ENCODE measurements at regions not wholly inside any gene's neighbourhood (a gene's known extent, or its start where the extent isn't known, plus 50 kb on each side); places are given as distances from the start of the nearest gene placed in this dataset.

DNA sequence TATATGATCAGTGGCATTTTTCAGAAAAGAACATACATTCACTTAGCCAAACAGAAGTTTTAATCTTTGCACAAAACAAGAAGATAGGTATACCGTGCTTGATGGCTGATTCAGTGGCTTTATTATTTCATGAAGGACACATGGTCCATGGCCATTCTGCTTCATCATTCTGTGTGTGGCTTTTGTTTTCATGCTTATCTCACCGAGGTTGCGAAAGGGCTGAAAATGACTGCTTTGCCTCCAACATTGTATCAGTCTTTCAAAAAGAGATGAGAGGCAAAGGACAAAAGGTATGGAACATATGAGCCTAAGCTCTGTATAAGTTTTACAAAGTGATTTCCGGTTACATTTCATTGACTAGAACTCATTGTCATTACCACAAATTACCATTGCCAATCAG, 541.1 kb downstream of the RAB28 start (continued):
- TF ChIP-seq ZNF263 (CRISPR knock-in tag; IDR thresholded peaks at IDR 0.05; ENCODE audit: low read depth) (no peak), OVOL2 (CRISPR knock-in tag; IDR thresholded peaks at IDR 0.05; ENCODE audit: borderline replicate concordance) (no peak)
- TF ChIP-seq, protein P1, sequence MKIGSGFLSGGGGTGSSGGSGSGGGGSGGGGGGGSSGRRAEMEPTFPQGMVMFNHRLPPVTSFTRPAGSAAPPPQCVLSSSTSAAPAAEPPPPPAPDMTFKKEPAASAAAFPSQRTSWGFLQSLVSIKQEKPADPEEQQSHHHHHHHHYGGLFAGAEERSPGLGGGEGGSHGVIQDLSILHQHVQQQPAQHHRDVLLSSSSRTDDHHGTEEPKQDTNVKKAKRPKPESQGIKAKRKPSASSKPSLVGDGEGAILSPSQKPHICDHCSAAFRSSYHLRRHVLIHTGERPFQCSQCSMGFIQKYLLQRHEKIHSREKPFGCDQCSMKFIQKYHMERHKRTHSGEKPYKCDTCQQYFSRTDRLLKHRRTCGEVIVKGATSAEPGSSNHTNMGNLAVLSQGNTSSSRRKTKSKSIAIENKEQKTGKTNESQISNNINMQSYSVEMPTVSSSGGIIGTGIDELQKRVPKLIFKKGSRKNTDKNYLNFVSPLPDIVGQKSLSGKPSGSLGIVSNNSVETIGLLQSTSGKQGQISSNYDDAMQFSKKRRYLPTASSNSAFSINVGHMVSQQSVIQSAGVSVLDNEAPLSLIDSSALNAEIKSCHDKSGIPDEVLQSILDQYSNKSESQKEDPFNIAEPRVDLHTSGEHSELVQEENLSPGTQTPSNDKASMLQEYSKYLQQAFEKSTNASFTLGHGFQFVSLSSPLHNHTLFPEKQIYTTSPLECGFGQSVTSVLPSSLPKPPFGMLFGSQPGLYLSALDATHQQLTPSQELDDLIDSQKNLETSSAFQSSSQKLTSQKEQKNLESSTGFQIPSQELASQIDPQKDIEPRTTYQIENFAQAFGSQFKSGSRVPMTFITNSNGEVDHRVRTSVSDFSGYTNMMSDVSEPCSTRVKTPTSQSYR (CRISPR knock-in tag; IDR thresholded peaks at IDR 0.05) = no peak

DNA sequence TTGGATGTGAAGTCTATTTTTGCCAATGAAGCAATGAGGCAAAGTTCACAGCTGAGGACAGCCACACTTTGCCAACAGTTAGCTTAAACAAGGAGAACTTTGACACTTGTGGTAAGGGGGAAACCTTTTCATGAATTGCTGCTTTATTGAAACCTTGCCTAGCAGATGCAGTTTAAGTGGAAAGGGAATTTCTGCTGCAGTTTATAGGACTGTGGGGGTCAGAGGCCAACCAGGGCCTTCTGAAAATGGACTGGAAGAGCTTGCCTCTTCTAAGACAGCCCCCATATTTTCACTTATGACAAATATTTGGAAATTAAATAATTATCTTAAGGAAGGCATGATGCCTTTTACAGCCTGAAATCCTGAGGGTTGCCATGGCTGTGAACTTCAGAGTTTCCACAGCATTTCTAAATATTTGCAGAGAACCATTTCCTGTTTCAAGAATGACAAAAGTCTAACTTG, 550.3 kb downstream of the RAB28 start:
- Mint-ChIP-seq H3K9me3 (peaks cover 17% of the 10 kb centered on the region), H3K4me3 (no peak overlapping the region), H3K36me3 (peaks cover 7% of the 10 kb centered on the region), H3K4me1 (0 out of 2 replicates have a peak, but pooled peaks cover 2% of the 10 kb centered on the region), H3K27me3 (ENCODE audit: low read depth) (no peaks in the 10 kb centered on the region), H3K27ac (no peak overlapping the region)
- DNase-seq (ENCODE audit: low spot score) (no peak), ATAC-seq (no peak)
- ChIA-PET CTCF (no interaction called here), POLR2A (no interaction called here)
- TF ChIP-seq PRRX2 (CRISPR knock-in tag; IDR thresholded peaks at IDR 0.05) (no peak), GABPB1 (CRISPR knock-in tag; IDR thresholded peaks at IDR 0.05) (peak; percentile 58)
- TF ChIP-seq, protein P2, sequence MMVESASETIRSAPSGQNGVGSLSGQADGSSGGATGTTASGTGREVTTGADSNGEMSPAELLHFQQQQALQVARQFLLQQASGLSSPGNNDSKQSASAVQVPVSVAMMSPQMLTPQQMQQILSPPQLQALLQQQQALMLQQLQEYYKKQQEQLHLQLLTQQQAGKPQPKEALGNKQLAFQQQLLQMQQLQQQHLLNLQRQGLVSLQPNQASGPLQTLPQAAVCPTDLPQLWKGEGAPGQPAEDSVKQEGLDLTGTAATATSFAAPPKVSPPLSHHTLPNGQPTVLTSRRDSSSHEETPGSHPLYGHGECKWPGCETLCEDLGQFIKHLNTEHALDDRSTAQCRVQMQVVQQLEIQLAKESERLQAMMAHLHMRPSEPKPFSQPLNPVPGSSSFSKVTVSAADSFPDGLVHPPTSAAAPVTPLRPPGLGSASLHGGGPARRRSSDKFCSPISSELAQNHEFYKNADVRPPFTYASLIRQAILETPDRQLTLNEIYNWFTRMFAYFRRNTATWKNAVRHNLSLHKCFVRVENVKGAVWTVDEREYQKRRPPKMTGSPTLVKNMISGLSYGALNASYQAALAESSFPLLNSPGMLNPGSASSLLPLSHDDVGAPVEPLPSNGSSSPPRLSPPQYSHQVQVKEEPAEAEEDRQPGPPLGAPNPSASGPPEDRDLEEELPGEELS (CRISPR knock-in tag; IDR thresholded peaks at IDR 0.05) = no peak

DNA sequence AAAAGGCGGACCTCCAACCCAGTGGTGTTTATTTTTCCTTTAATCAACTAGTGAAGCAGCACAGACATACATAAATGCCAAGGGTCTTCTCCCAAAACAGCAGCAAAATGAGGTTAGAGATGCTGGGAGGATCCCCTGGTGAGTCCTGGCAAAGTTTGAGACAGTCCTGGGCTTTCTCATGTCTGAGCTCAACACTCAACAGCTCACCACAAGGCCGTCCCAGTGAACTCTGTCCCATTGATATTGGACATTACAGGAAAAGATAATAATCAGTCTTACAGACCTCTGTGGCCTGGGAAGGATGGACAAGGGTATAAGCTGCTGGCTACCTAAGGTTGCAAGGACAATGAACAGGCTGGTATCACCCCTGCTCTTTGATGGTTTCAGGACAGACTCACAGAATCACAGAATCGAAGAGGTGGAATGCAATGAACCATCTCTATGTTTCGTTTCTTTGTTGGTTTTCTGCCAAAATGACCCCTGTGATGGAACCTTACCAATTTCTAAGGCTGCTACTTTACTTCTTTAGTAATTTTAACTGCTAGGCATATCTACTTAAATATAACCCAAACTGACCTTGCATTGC, 551.8 kb downstream of the RAB28 start:
- CTCF ChIA-PET = interaction anchor here (0.6 kb wide), 1 partner anchor 499 kb away, joined by 3 read pairs; no protein-coding TSS in a partner anchor
- Mint-ChIP-seq H3K4me1 (0 out of 2 replicates have a peak, but pooled peaks cover 3% of the 10 kb centered on the region), H3K27ac (no peak overlapping the region), H3K9me3 (peaks cover 19% of the 10 kb centered on the region), H3K4me3 (no peak overlapping the region), H3K27me3 (ENCODE audit: low read depth) (no peaks in the 10 kb centered on the region), H3K36me3 (peaks cover 7% of the 10 kb centered on the region)
- POLR2A ChIA-PET = no interaction called here
- no peak for ATAC-seq
- DNase-seq (ENCODE audit: low spot score) = no peak
- TF ChIP-seq ZBTB21 (CRISPR knock-in tag; IDR thresholded peaks at IDR 0.05; ENCODE audit: borderline replicate concordance) (no peak), TEAD4 (CRISPR knock-in tag; IDR thresholded peaks at IDR 0.05) (no peak), CBFB (CRISPR knock-in tag; IDR thresholded peaks at IDR 0.05; ENCODE audit: low read depth) (no peak), ZNF121 (CRISPR knock-in tag; IDR thresholded peaks at IDR 0.05) (no peak), JUN (CRISPR knock-in tag; IDR thresholded peaks at IDR 0.05) (no peak), FOXJ3 (CRISPR knock-in tag; IDR thresholded peaks at IDR 0.05; ENCODE audit: borderline replicate concordance) (no peak)
- TF ChIP-seq, protein P3, sequence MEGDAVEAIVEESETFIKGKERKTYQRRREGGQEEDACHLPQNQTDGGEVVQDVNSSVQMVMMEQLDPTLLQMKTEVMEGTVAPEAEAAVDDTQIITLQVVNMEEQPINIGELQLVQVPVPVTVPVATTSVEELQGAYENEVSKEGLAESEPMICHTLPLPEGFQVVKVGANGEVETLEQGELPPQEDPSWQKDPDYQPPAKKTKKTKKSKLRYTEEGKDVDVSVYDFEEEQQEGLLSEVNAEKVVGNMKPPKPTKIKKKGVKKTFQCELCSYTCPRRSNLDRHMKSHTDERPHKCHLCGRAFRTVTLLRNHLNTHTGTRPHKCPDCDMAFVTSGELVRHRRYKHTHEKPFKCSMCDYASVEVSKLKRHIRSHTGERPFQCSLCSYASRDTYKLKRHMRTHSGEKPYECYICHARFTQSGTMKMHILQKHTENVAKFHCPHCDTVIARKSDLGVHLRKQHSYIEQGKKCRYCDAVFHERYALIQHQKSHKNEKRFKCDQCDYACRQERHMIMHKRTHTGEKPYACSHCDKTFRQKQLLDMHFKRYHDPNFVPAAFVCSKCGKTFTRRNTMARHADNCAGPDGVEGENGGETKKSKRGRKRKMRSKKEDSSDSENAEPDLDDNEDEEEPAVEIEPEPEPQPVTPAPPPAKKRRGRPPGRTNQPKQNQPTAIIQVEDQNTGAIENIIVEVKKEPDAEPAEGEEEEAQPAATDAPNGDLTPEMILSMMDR (IDR thresholded peaks at IDR 0.05) = no peak
- TF ChIP-seq, protein P4, sequence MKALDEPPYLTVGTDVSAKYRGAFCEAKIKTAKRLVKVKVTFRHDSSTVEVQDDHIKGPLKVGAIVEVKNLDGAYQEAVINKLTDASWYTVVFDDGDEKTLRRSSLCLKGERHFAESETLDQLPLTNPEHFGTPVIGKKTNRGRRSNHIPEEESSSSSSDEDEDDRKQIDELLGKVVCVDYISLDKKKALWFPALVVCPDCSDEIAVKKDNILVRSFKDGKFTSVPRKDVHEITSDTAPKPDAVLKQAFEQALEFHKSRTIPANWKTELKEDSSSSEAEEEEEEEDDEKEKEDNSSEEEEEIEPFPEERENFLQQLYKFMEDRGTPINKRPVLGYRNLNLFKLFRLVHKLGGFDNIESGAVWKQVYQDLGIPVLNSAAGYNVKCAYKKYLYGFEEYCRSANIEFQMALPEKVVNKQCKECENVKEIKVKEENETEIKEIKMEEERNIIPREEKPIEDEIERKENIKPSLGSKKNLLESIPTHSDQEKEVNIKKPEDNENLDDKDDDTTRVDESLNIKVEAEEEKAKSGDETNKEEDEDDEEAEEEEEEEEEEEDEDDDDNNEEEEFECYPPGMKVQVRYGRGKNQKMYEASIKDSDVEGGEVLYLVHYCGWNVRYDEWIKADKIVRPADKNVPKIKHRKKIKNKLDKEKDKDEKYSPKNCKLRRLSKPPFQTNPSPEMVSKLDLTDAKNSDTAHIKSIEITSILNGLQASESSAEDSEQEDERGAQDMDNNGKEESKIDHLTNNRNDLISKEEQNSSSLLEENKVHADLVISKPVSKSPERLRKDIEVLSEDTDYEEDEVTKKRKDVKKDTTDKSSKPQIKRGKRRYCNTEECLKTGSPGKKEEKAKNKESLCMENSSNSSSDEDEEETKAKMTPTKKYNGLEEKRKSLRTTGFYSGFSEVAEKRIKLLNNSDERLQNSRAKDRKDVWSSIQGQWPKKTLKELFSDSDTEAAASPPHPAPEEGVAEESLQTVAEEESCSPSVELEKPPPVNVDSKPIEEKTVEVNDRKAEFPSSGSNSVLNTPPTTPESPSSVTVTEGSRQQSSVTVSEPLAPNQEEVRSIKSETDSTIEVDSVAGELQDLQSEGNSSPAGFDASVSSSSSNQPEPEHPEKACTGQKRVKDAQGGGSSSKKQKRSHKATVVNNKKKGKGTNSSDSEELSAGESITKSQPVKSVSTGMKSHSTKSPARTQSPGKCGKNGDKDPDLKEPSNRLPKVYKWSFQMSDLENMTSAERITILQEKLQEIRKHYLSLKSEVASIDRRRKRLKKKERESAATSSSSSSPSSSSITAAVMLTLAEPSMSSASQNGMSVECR (CRISPR knock-in tag; IDR thresholded peaks at IDR 0.05; ENCODE audit: borderline replicate concordance) = no peak
- TF ChIP-seq, protein P1 (CRISPR knock-in tag; IDR thresholded peaks at IDR 0.05) = no peak
- TF ChIP-seq, protein P5, sequence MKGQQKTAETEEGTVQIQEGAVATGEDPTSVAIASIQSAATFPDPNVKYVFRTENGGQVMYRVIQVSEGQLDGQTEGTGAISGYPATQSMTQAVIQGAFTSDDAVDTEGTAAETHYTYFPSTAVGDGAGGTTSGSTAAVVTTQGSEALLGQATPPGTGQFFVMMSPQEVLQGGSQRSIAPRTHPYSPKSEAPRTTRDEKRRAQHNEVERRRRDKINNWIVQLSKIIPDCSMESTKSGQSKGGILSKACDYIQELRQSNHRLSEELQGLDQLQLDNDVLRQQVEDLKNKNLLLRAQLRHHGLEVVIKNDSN (CRISPR knock-in tag; IDR thresholded peaks at IDR 0.05) = no peak
- TF ChIP-seq, protein P6, sequence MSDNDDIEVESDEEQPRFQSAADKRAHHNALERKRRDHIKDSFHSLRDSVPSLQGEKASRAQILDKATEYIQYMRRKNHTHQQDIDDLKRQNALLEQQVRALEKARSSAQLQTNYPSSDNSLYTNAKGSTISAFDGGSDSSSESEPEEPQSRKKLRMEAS (CRISPR knock-in tag; IDR thresholded peaks at IDR 0.05) = no peak
